Cardiac muscle cell (in vitro differentiated cells and primary cell): ENCODE measurements at regions not wholly inside any gene's neighbourhood (a gene's known extent, or its start where the extent isn't known, plus 50 kb on each side); places are given as distances from the start of the nearest gene placed in this dataset.

Source experiments
- DNase-seq, 2 donors: peaks; one replicate each; pipeline versions ENCODE4 v3.0.0 to v3.0.0-alpha.2; 2010 to 2017; ENCODE audit warnings: low read depth in 1 of 2, low spot score in 1 of 2
- H3K27ac ChIP-seq: fragments of 200-600 bp; sonication (generic); 2 replicates; pipeline ENCODE4 v1.5.1; 2016
- H3K27me3 ChIP-seq: fragments of 200-600 bp; sonication (generic); 2 replicates; pipeline ENCODE4 v1.6.0; 2016; ENCODE audit warnings: control low read depth
- H3K36me3 ChIP-seq: fragments of 200-600 bp; sonication (generic); 2 replicates; pipeline ENCODE4 v1.5.1; 2016; ENCODE audit warnings: control low read depth
- H3K4me1 ChIP-seq: fragments of 200-600 bp; sonication (generic); 2 replicates; pipeline ENCODE4 v1.8.1; 2017; ENCODE audit warnings: low read depth, mild to moderate bottlenecking, mixed run types
- H3K4me3 ChIP-seq: fragments of 200-600 bp; sonication (generic); 2 replicates; pipeline ENCODE4 v1.5.1; 2016; ENCODE audit warnings: mild to moderate bottlenecking
- H3K9me3 ChIP-seq: fragments of 200-600 bp; sonication (generic); 2 replicates; pipeline ENCODE4 v1.5.1; 2017; ENCODE audit warnings: low read depth, mild to moderate bottlenecking, control low read depth
- CTCF ChIP-seq: IDR thresholded peaks from 2 replicates; pipeline ENCODE4 v1.5.1; 2012; ENCODE audit warnings: low read depth, mild to moderate bottlenecking, low read length

GRCh38 chr9:79857188-79857587 is 285.4 kb downstream of the TLE4 start:
- Histone ChIP-seq H3K27me3 (no peaks in the 10 kb centered on the region), H3K9me3 (no peaks in the 10 kb centered on the region)
- DNase-seq = no peak

GRCh38 chr9:79847074-79847473 is 275.3 kb downstream of the TLE4 start:
- Histone ChIP-seq H3K27me3 (no peaks in the 10 kb centered on the region), H3K27ac (no peak overlapping the region), H3K4me3 (no peak overlapping the region), H3K4me1 (no peaks in the 10 kb centered on the region), H3K36me3 (no peaks in the 10 kb centered on the region), H3K9me3 (no peaks in the 10 kb centered on the region)
- no peak for TF ChIP-seq CTCF
- DNase-seq = no peak

More at GRCh38 chr9:79857188-79857587, 285.4 kb downstream of the TLE4 start:
- no peaks in the 10 kb centered on the region for H3K36me3 ChIP-seq
- no peaks in the 10 kb centered on the region for H3K4me1 ChIP-seq
- no peak overlapping the region for H3K4me3 ChIP-seq
- H3K27ac ChIP-seq = no peak overlapping the region
- TF ChIP-seq CTCF = no peak

- no peak for TF ChIP-seq CTCF
- no peak for DNase-seq
- Histone ChIP-seq H3K4me1 (no peaks in the 10 kb centered on the region), H3K36me3 (no peaks in the 10 kb centered on the region), H3K27me3 (no peaks in the 10 kb centered on the region), H3K4me3 (no peak overlapping the region), H3K27ac (no peak overlapping the region), H3K9me3 (no peaks in the 10 kb centered on the region)
These were observed 258.0 kb downstream of the TLE4 start for GRCh38 chr9:79829566-79830302.

GRCh38 chr9:79824265-79824664 is 252.5 kb downstream of the TLE4 start:
- no peak overlapping the region for H3K4me3 ChIP-seq
- H3K4me1 ChIP-seq = peaks cover 21% of the 10 kb centered on the region
- H3K36me3 ChIP-seq = no peaks in the 10 kb centered on the region
- DNase-seq = no peak
- H3K27ac ChIP-seq = no peak overlapping the region
- H3K9me3 ChIP-seq = no peaks in the 10 kb centered on the region
- H3K27me3 ChIP-seq = no peaks in the 10 kb centered on the region
- TF ChIP-seq CTCF = no peak

GRCh38 chr9:79817438-79818004 is 245.8 kb downstream of the TLE4 start:
- Histone ChIP-seq H3K36me3 (no peaks in the 10 kb centered on the region), H3K27ac (no peak overlapping the region), H3K27me3 (no peaks in the 10 kb centered on the region), H3K4me1 (peaks cover 27% of the 10 kb centered on the region), H3K4me3 (no peak overlapping the region), H3K9me3 (no peaks in the 10 kb centered on the region)
- TF ChIP-seq CTCF = no peak
- peak in 1 of 2 donors; percentile 26 for DNase-seq
